ENCODE measurements at regions not wholly inside any gene's neighbourhood (a gene's known extent, or its start where the extent isn't known, plus 50 kb on each side); places are given as distances from the start of the nearest gene placed in this dataset.

- DNase-seq (ENCODE audit: low spot score), result no peak
- BruUV-seq (replicated peaks), result no TSS peak
- Histone ChIP-seq H3K27ac (ENCODE audit: low read depth, low read length, poor library complexity, severe bottlenecking) (no peak overlapping the region), H3K36me3 (ENCODE audit: insufficient read depth, low read length) (no peaks in the 10 kb centered on the region), H3K9me3 (ENCODE audit: low read length) (no peaks in the 10 kb centered on the region), H3K4me2 (ENCODE audit: low read length) (no peak overlapping the region), H3K9me2 (ENCODE audit: insufficient read depth, low read length) (no peaks in the 10 kb centered on the region), H3K4me1 (ENCODE audit: insufficient read depth, low read length, poor library complexity, severe bottlenecking) (no peaks in the 10 kb centered on the region), H3K4me3 (ENCODE audit: low read depth, low read length, poor library complexity, severe bottlenecking) (no peak overlapping the region), H3K79me2 (ENCODE audit: insufficient read depth, low read depth, low read length) (no peaks in the 10 kb centered on the region), H2AFZ (ENCODE audit: low read length) (no peak overlapping the region), H4K20me1 (ENCODE audit: insufficient read depth, low read length) (no peaks in the 10 kb centered on the region)
- intact Hi-C loops (cut with micrococcal nuclease; ENCODE audit: unreplicated experiment), result no loop called here
- TF ChIP-seq EZH2phosphoT487 (IDR thresholded peaks at IDR 0.05; ENCODE audit: borderline replicate concordance, low read depth, low read length), result no peak
- TF ChIP-seq CTCF (conservative IDR thresholded peaks at IDR 0.05; ENCODE audit: low read length), result no peak
- ChIA-PET POLR2A (no interaction called here), CTCF (ENCODE audit: unreplicated experiment) (no interaction called here)
These were observed 469.0 kb upstream of the IGFBP3 start for GRCh38 chr7:46390042-46390441.

- no peak for DNase-seq (ENCODE audit: low spot score)
- no peak for TF ChIP-seq CTCF (conservative IDR thresholded peaks at IDR 0.05; ENCODE audit: low read length)
- no peak for TF ChIP-seq EZH2phosphoT487 (IDR thresholded peaks at IDR 0.05; ENCODE audit: borderline replicate concordance, low read depth, low read length)
- Histone ChIP-seq H3K4me2 (ENCODE audit: low read length) (no peak overlapping the region), H3K9me2 (ENCODE audit: insufficient read depth, low read length) (no peaks in the 10 kb centered on the region), H4K20me1 (ENCODE audit: insufficient read depth, low read length) (no peaks in the 10 kb centered on the region), H3K79me2 (ENCODE audit: insufficient read depth, low read depth, low read length) (no peaks in the 10 kb centered on the region), H2AFZ (ENCODE audit: low read length) (no peak overlapping the region), H3K9me3 (ENCODE audit: low read length) (no peaks in the 10 kb centered on the region), H3K4me1 (ENCODE audit: insufficient read depth, low read length, poor library complexity, severe bottlenecking) (no peaks in the 10 kb centered on the region), H3K4me3 (ENCODE audit: low read depth, low read length, poor library complexity, severe bottlenecking) (no peak overlapping the region), H3K36me3 (ENCODE audit: insufficient read depth, low read length) (no peaks in the 10 kb centered on the region), H3K27ac (ENCODE audit: low read depth, low read length, poor library complexity, severe bottlenecking) (no peak overlapping the region)
- POLR2A ChIA-PET, result no interaction called here
- CTCF ChIA-PET (ENCODE audit: unreplicated experiment), result no interaction called here
- intact Hi-C loops (cut with micrococcal nuclease; ENCODE audit: unreplicated experiment), result no loop called here
- BruUV-seq (replicated peaks), result no TSS peak
These were observed 468.1 kb upstream of the IGFBP3 start for GRCh38 chr7:46389146-46389545.

- Histone ChIP-seq H3K36me3 (ENCODE audit: insufficient read depth, low read length) (no peaks in the 10 kb centered on the region), H3K9me3 (ENCODE audit: low read length) (no peaks in the 10 kb centered on the region), H3K4me3 (ENCODE audit: low read depth, low read length, poor library complexity, severe bottlenecking) (no peak overlapping the region), H3K79me2 (ENCODE audit: insufficient read depth, low read depth, low read length) (no peaks in the 10 kb centered on the region), H4K20me1 (ENCODE audit: insufficient read depth, low read length) (no peaks in the 10 kb centered on the region), H2AFZ (ENCODE audit: low read length) (no peak overlapping the region), H3K27ac (ENCODE audit: low read depth, low read length, poor library complexity, severe bottlenecking) (no peak overlapping the region), H3K4me2 (ENCODE audit: low read length) (no peak overlapping the region), H3K4me1 (ENCODE audit: insufficient read depth, low read length, poor library complexity, severe bottlenecking) (no peaks in the 10 kb centered on the region), H3K9me2 (ENCODE audit: insufficient read depth, low read length) (no peaks in the 10 kb centered on the region)
- BruUV-seq (replicated peaks), result no TSS peak
- CTCF ChIA-PET (ENCODE audit: unreplicated experiment), result no interaction called here
- TF ChIP-seq CTCF (conservative IDR thresholded peaks at IDR 0.05; ENCODE audit: low read length) (no peak), EZH2phosphoT487 (IDR thresholded peaks at IDR 0.05; ENCODE audit: borderline replicate concordance, low read depth, low read length) (no peak)
- intact Hi-C loops (cut with micrococcal nuclease; ENCODE audit: unreplicated experiment), result no loop called here
- DNase-seq (ENCODE audit: low spot score), result no peak
- POLR2A ChIA-PET, result no interaction called here
These were observed 466.6 kb upstream of the IGFBP3 start for GRCh38 chr7:46387646-46388045.
